ENCODE measurements at regions not wholly inside any gene's neighbourhood (a gene's known extent, or its start where the extent isn't known, plus 50 kb on each side); places are given as distances from the start of the nearest gene placed in this dataset.
"Not testable (repeated sequence)": the region's sequence is repeated elsewhere in the genome, so short reads cannot be mapped to it uniquely, and the experiment has no call there.

DNA sequence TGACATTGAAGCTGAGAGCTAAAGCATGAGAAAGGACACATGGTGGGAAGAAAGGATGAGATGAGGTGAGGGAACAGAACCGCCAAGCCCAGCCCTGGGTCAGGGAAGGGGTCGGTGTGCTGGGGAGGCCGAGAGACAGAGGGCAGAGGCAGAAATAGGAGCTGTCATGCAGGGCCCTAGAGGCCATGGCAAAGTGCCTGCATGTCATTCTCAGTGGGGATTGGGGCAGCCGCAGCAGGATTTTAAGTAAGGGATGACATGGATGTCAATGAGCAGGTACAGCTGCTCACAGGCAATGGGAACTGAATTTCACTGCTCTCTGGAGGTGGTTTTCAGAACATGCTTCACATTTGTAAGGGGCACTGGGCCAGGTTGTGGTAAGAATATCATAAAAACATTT, 227.4 kb downstream of the RAB11FIP2 start:
- TF ChIP-seq, protein P1, sequence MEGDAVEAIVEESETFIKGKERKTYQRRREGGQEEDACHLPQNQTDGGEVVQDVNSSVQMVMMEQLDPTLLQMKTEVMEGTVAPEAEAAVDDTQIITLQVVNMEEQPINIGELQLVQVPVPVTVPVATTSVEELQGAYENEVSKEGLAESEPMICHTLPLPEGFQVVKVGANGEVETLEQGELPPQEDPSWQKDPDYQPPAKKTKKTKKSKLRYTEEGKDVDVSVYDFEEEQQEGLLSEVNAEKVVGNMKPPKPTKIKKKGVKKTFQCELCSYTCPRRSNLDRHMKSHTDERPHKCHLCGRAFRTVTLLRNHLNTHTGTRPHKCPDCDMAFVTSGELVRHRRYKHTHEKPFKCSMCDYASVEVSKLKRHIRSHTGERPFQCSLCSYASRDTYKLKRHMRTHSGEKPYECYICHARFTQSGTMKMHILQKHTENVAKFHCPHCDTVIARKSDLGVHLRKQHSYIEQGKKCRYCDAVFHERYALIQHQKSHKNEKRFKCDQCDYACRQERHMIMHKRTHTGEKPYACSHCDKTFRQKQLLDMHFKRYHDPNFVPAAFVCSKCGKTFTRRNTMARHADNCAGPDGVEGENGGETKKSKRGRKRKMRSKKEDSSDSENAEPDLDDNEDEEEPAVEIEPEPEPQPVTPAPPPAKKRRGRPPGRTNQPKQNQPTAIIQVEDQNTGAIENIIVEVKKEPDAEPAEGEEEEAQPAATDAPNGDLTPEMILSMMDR (IDR thresholded peaks at IDR 0.05) = no peak
- no peak overlapping the region for H3K4me3 ChIP-seq (ENCODE audit: low read depth in 1 of 2, low read length in 1 of 2)

DNA sequence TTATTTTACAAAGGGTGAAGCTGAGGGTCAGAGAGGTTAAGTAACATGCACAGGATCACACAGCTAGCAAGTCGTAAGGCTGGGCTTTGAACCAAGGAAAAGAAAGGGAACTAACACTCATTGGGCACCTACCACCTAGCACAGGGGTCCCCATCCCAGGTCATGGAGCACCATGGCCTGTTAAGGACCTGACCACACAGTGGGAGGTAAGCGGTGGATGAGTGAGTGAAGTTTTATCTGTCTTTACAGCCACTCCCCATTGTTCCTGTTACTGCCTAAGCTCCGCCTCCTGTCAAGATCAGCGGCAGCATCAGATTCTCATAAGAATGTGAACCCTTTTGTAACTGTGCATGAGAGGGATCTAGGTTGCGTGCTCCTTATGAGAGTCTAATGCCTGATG, 222.8 kb downstream of the RAB11FIP2 start:
- TF ChIP-seq, protein P1 (IDR thresholded peaks at IDR 0.05) = no peak

More for the DNA sequence above, 227.4 kb downstream of the RAB11FIP2 start:
- no peak overlapping the region for H3K27ac ChIP-seq
- H3K9me3 ChIP-seq = no peaks in the 10 kb centered on the region
- peaks cover 8% of the 10 kb centered on the region for H3K27me3 ChIP-seq
- no peaks in the 10 kb centered on the region for H3K4me1 ChIP-seq (ENCODE audit: control insufficient read depth in 1 of 2, insufficient read depth in 1 of 2, low read depth in 1 of 2, low read length in 1 of 2)
- no peaks in the 10 kb centered on the region for H3K36me3 ChIP-seq

DNA sequence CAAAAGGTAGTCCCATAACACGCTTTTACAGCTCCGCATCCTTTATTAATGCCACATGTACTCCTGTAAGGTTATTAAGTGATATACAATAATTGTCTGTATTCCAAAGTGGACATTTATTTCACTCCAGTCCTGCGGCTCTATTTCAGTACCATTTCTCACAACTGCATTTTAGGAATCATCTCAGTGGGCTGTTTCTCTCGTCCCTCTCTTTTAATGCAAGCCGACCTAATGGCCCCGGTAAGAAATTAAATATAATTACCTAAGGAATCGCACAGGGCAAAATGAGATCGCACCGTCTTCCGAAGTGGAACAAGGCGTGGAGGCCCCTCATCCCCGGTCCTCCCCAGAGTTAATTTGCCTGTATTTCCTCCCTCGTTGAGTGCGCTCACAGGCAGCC, 216.5 kb downstream of the RAB11FIP2 start:
- Histone ChIP-seq H3K4me1 (ENCODE audit: control insufficient read depth in 1 of 2, insufficient read depth in 1 of 2, low read depth in 1 of 2, low read length in 1 of 2) (no peaks in the 10 kb centered on the region), H3K36me3 (no peaks in the 10 kb centered on the region), H3K4me3 (ENCODE audit: low read depth in 1 of 2, low read length in 1 of 2) (no peak overlapping the region), H3K27me3 (peaks cover 69% of the 10 kb centered on the region), H3K9me3 (no peaks in the 10 kb centered on the region), H3K27ac (no peak overlapping the region)
- TF ChIP-seq, protein P1 (IDR thresholded peaks at IDR 0.05) = no peak

More for the DNA sequence above, 222.8 kb downstream of the RAB11FIP2 start:
- H3K27me3 ChIP-seq = peaks cover 47% of the 10 kb centered on the region
- no peak overlapping the region for H3K4me3 ChIP-seq (ENCODE audit: low read depth in 1 of 2, low read length in 1 of 2)
- H3K27ac ChIP-seq = no peak overlapping the region
- no peaks in the 10 kb centered on the region for H3K9me3 ChIP-seq
- no peaks in the 10 kb centered on the region for H3K4me1 ChIP-seq (ENCODE audit: control insufficient read depth in 1 of 2, insufficient read depth in 1 of 2, low read depth in 1 of 2, low read length in 1 of 2)
- H3K36me3 ChIP-seq = no peaks in the 10 kb centered on the region

DNA sequence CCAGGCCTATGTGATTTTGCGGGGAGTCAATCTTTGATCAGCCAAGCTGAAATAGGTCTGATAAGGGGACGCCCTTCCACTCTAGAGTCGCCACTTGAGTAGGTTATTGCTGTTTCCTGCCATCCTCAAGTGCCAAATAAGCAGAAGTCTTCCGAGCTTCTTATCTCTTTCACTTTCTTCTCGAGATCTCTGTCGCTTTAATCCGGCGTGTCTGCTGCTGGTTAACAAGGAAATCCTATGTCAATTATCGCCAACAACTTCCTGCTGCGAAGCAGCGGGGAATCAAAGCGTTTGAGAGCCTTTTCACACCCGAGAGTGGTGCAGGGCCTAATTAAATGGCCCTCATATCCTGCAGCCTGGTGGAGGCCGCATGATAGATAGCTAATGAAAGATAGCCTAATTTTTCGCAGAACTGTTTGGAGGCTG, 215.9 kb downstream of the RAB11FIP2 start:
- Histone ChIP-seq H3K4me1 (ENCODE audit: control insufficient read depth in 1 of 2, insufficient read depth in 1 of 2, low read depth in 1 of 2, low read length in 1 of 2) (no peaks in the 10 kb centered on the region), H3K9me3 (no peaks in the 10 kb centered on the region), H3K36me3 (no peaks in the 10 kb centered on the region), H3K27me3 (peaks cover 64% of the 10 kb centered on the region), H3K4me3 (ENCODE audit: low read depth in 1 of 2, low read length in 1 of 2) (no peak overlapping the region), H3K27ac (no peak overlapping the region)
- TF ChIP-seq, protein P1 (IDR thresholded peaks at IDR 0.05) = no peak

DNA sequence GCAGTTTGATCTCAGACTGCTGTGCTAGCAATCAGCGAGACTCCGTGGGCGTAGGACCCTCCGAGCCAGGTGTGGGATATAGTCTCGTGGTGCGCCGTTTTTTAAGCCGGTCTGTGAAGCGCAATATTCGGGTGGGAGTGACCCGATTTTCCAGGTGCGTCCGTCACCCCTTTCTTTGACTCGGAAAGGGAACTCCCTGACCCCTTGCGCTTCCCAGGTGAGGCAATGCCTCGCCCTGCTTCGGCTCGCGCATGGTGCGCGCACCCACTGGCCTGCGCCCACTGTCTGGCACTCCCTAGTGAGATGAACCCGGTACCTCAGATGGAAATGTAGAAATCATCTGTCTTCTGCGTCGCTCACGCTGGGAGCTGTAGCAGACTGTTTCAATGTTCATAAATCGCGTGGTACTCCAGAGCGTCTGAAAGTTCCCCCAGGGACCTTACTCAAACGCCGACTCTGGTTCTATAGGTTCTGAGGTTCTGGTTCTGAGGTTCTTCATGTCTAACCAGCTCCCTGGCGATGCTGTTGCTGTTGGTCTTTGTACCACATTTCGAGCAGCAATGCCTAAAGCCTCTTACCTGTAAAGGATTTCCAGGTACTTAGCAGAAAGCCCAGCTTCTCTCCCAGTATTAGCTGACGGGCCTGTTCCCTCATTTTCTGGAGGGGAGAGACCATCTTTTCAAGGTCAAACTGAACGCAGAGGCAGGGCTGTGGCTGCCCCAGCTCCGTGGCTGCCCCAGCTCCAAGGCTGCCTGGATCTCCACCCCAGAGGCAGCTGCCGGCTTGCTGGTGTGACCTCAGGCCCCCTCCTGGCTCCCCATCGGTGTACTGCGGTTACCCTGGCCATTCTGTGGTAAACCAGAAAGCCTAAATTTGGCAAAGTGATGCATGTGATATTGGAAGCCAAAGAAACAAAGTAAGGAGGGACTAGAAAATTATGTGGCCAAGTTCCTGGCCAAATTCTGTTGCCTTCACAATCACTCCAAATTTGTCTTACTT, 207.9 kb downstream of the RAB11FIP2 start:
- H3K9me3 ChIP-seq; H3K27ac ChIP-seq; H3K36me3 ChIP-seq; H3K4me3 ChIP-seq (ENCODE audit: low read depth in 1 of 2, low read length in 1 of 2); H3K4me1 ChIP-seq (ENCODE audit: control insufficient read depth in 1 of 2, insufficient read depth in 1 of 2, low read depth in 1 of 2, low read length in 1 of 2): not testable (repeated sequence)
- H3K27me3 ChIP-seq = peaks cover 47% of the 10 kb centered on the region

DNA sequence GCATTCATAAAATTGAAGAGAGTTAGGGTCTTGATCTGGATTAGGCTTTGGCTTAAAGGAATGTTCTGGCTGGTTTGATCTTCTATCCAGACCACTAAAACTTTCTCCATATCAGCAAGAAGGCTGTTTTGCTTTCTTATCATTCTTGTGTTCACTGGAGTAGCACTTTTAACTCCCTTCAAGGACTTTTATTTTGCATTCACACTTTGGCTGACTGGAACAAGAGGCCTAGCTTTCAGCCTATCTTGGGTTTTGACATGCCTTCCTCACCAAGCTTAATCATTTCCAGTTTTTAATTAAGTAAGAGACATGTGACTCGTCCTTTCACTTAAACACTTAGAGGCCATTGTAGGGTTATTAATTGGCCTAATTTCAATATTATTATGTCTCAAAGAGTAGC, 190.3 kb downstream of the RAB11FIP2 start:
- H3K36me3 ChIP-seq; H3K9me3 ChIP-seq; H3K27ac ChIP-seq; H3K4me3 ChIP-seq (ENCODE audit: low read depth in 1 of 2, low read length in 1 of 2); H3K4me1 ChIP-seq (ENCODE audit: control insufficient read depth in 1 of 2, insufficient read depth in 1 of 2, low read depth in 1 of 2, low read length in 1 of 2): not testable (repeated sequence)
- H3K27me3 ChIP-seq = peaks cover 44% of the 10 kb centered on the region
